GM19025 (cell line): ENCODE measurements at regions not wholly inside any gene's neighbourhood (a gene's known extent, or its start where the extent isn't known, plus 50 kb on each side); places are given as distances from the start of the nearest gene placed in this dataset.
"Not testable (repeated sequence)": the region's sequence is repeated elsewhere in the genome, so short reads cannot be mapped to it uniquely, and the experiment has no call there.

Experiments
- ATAC-seq: cut with Tn5 transposase; IDR thresholded peaks from one replicate; pipeline ENCODE4 v1.9.1; 2021; ENCODE audit warnings: mild to moderate bottlenecking, low read depth, moderate library complexity; ENCODE audit not compliant: unreplicated experiment

GRCh38 chr2:212875950-212876349 lies 275.5 kb downstream of the IKZF2 start:
- not testable (repeated sequence) for ATAC-seq

- no peak for ATAC-seq
Measured at GRCh38 chr2:212873256-212873655, 278.2 kb downstream of the IKZF2 start.

GRCh38 chr2:212871597-212871996 lies 279.8 kb downstream of the IKZF2 start:
- ATAC-seq: no peak

- no peak for ATAC-seq
Measured at GRCh38 chr2:212864186-212864585, 287.2 kb downstream of the IKZF2 start.

- no peak for ATAC-seq
Measured at GRCh38 chr2:212863185-212863588, 288.2 kb downstream of the IKZF2 start.

DNA sequence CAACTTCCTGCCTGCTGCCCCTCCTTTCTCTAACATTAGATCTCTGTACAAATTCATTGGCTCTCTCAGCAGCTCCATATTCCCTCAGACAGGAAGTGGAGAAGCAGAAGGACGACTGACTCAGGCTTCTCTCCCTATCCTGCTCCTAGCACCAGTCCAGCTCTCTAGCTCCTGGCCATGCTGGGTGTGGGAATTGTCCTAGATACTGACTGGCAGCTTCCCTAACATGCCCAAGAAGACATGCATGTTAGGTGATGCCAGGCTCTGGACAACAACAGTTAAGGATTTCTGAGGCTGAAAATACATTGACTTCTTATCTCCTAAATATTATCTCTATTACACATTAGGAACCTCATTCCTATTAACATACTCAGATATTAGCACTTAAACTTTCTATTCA lies 292.9 kb downstream of the IKZF2 start:
- no peak for ATAC-seq

GRCh38 chr2:212854771-212855170 lies 296.6 kb downstream of the IKZF2 start:
- no peak for ATAC-seq

DNA sequence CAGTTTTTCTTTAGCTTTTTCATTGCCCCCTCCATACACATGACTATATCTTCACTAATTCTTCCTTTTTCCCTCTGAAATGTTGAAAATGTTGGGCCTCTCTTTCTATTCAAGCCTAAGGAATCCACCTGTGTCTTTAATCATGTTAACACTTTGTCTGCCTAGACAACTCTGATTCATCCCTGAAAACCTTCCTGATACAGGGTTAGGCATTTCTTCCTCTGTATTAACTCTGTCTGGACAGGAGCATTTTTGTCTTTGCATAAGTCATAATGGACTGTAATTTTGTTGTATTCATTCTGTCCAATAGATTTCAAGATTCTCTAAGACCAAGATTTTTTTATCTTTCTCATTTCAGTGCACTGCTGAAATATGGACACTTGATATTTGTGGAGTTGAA lies 297.3 kb downstream of the IKZF2 start:
- no peak for ATAC-seq

- ATAC-seq: no peak
Measured at GRCh38 chr2:212845941-212846340, 305.5 kb downstream of the IKZF2 start.

GRCh38 chr2:212843409-212844199 lies 305.0 kb upstream of the ERBB4 start:
- ATAC-seq: no peak

- ATAC-seq: no peak
Measured at GRCh38 chr2:212842544-212843185, 304.1 kb upstream of the ERBB4 start.

- ATAC-seq: no peak
Measured at GRCh38 chr2:212841460-212841859, 302.9 kb upstream of the ERBB4 start.

DNA sequence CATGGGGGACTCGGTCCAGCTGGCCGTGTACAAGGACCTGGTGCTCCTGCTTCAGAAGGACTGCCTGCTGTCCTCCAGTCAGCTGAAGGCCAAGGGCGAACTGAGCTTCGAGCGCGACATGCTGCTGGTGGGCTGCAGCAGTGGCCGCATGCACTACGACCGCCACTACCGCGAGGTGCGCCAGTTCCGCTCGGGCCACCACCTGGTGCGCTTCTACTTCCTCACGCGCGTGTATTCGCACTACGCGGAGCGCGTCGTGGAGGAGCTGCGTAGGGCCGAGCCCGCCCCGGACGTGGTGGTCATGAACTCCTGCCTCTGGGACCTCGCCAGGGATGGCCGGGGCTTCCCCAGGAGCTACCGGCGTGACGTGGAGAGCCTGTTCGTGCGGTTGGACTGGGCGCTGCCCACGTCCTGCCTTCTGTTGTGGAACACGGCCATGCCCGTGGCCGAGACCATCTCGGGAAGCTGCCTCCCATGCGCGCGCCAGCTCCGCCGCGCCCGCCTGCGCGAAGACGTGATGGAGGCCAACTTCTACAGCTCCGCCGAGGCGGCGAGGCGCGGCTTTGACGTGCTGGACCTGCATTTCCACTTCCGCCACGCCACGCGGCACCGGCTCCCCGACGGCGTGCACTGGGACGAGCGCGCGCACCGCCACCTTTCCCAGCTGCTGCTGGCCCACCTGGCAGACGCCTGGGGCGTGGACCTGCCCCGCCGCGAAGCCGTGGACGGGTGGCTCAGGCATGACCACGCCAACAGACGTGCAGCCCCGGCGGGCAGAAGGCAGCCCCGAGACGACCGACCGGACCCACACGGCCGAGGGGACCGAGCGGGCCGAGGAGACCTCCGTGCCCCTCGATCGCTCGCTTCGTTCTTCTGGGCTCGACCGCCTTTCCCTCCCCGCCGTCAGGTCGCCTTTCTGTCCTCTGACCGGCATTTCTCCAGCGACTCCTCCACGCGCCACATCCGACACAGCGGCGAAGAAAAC lies 293.9 kb upstream of the ERBB4 start:
- no peak for ATAC-seq

GRCh38 chr2:212831671-212832199 lies 293.1 kb upstream of the ERBB4 start:
- no peak for ATAC-seq

DNA sequence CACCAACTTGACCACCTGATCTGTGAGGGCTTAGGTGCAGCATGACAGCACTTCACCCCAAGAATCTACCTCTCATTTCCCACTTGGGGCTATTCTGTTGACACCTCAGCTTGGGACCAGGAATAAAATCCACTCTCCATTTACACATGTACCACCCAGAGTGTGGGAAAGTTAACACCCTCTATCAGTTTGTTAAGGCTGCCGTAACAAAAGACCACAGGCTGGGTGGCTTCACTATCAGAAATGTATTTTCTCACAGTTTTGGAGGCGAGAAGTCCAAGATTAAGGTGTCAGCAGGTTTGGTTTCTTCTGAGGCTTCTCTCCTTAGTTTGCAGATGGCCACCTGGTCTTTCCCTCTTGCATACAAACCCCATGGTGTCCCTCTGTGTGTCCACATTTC lies 277.7 kb upstream of the ERBB4 start:
- no peak for ATAC-seq

DNA sequence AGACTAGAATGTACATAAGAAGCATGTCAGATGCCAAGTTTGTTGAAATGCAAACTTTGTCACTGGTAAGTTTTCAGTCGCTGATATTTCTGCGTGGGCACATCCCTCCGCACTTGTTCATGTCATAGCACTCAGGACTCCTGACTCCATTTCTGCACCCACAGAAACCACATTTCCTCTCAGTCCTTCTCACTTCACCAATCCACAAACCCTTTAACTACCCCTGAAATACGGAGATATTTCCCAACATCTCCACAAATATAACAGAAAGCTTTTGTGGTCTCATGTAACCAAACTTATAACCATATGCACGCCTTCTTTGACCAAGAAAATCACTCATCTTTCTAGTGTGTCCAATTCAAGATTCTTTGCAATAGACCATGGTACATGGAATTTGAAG lies 276.9 kb upstream of the ERBB4 start:
- ATAC-seq: peak; percentile 42

GRCh38 chr2:212814941-212815340 lies 276.3 kb upstream of the ERBB4 start:
- ATAC-seq: no peak

GRCh38 chr2:212811921-212812320 lies 273.3 kb upstream of the ERBB4 start:
- no peak for ATAC-seq

DNA sequence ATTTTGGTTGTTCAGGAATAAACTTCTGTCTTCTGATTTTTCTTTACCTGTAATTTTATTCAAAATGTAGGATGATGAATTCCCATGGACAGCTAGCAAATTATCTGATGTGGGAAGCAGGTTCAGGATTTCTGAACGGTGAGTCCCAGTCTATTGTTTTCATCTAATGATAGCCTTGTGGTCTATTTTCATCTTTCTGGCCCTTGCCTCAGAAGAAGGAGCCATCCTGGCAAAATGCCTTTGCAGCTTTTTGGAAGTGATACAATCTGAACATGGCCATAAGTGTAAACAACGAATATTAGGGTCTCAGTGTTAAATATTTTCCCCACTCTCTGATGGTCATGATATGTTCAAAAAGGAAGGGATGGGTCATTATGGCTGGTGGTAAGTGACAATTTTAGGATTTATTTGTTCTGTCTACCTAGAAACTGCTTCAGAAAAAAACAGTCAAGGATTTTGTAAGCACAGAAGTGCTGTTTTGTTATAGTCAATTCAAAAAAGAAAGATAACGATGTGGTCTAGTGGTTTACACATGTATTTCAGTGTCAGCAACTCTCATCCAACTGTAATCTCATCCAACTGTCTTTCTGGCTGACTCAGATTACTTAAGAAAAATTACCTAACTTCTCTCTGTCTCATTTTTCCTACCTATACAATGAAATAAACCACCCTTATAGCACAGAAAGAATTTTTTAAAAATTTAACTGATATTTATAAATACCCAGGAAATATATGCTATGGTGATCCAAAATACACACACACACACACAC lies 272.6 kb upstream of the ERBB4 start:
- no peak for ATAC-seq
